Type B pancreatic cell (in vitro differentiated cells): ENCODE measurements at regions not wholly inside any gene's neighbourhood (a gene's known extent, or its start where the extent isn't known, plus 50 kb on each side); places are given as distances from the start of the nearest gene placed in this dataset.

Experiments
- DNase-seq: peaks from one replicate; pipeline ENCODE4 v3.0.0; 2021; ENCODE audit warnings: mixed read lengths; ENCODE audit not compliant: unreplicated experiment; ENCODE audit errors: extremely low spot score
- H3K27ac Mint-ChIP-seq: 2 replicates; pipeline ENCODE4 v1.8.0; 2021; ENCODE audit warnings: mild to moderate bottlenecking, mixed read lengths
- H3K27me3 Mint-ChIP-seq: 2 replicates; pipeline ENCODE4 v1.8.0; 2021; ENCODE audit warnings: mixed read lengths
- H3K36me3 Mint-ChIP-seq: 2 replicates; pipeline ENCODE4 v1.8.0; 2021; ENCODE audit warnings: mixed read lengths
- H3K4me1 Mint-ChIP-seq: one replicate; pipeline ENCODE4 v1.8.0; 2021; ENCODE audit warnings: mixed read lengths; ENCODE audit not compliant: unreplicated experiment
- H3K4me3 Mint-ChIP-seq: 2 replicates; pipeline ENCODE4 v1.8.0; 2021; ENCODE audit warnings: mild to moderate bottlenecking, mixed read lengths
- H3K9me3 Mint-ChIP-seq: 2 replicates; pipeline ENCODE4 v1.8.0; 2021; ENCODE audit warnings: mixed read lengths
- TF ChIP-seq, protein P1 (sequence below): fragments of 200-600 bp; sonication (generic); conservative IDR thresholded peaks from 2 replicates; pipeline ENCODE4 v1.5.0; 2021; ENCODE audit warnings: antibody characterized with exemption, mild to moderate bottlenecking

- H3K9me3 Mint-ChIP-seq, result no peaks in the 10 kb centered on the region
- no peak overlapping the region for H3K27ac Mint-ChIP-seq
- no peak overlapping the region for H3K4me3 Mint-ChIP-seq
- peaks cover 5% of the 10 kb centered on the region for H3K4me1 Mint-ChIP-seq
- H3K36me3 Mint-ChIP-seq, result no peaks in the 10 kb centered on the region
- TF ChIP-seq, protein P1, sequence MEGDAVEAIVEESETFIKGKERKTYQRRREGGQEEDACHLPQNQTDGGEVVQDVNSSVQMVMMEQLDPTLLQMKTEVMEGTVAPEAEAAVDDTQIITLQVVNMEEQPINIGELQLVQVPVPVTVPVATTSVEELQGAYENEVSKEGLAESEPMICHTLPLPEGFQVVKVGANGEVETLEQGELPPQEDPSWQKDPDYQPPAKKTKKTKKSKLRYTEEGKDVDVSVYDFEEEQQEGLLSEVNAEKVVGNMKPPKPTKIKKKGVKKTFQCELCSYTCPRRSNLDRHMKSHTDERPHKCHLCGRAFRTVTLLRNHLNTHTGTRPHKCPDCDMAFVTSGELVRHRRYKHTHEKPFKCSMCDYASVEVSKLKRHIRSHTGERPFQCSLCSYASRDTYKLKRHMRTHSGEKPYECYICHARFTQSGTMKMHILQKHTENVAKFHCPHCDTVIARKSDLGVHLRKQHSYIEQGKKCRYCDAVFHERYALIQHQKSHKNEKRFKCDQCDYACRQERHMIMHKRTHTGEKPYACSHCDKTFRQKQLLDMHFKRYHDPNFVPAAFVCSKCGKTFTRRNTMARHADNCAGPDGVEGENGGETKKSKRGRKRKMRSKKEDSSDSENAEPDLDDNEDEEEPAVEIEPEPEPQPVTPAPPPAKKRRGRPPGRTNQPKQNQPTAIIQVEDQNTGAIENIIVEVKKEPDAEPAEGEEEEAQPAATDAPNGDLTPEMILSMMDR, result no peak
- H3K27me3 Mint-ChIP-seq, result no peaks in the 10 kb centered on the region
- no peak for DNase-seq
Measured at GRCh38 chrX:45598861-45599260, 398.2 kb upstream of the DIPK2B start.

DNA sequence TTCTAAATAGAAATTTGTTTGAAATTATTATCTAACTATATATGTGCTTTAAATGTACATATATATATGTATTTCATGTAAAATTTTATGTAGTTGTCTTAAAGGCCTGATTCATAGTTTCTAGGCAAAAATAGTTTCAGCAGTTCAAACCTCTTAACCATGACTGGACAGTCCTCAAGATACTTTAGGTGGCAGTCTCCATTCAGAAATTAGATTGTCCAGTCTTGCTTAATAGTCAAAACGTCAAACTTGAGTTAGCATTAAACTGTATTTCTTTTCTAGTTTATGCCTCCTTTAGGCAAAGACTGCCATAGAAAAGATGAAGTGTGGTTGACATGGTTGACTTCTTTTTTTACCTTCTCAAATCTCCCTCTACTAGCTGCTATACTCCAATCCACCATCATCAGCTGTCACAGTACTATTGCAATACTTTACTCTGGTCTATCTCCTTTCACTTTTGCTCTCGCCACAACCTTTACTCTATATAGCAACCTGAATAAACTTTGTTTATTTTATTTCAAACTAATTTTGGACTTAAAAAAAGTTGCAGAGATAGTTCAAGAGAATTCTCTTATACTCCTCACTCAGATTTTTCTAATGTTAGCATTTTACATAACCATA is 395.6 kb upstream of the DIPK2B start:
- TF ChIP-seq, protein P1, result no peak
- DNase-seq, result no peak
- Mint-ChIP-seq H3K27me3 (no peaks in the 10 kb centered on the region), H3K4me1 (no peaks in the 10 kb centered on the region), H3K36me3 (no peaks in the 10 kb centered on the region), H3K27ac (no peak overlapping the region), H3K9me3 (no peaks in the 10 kb centered on the region), H3K4me3 (no peak overlapping the region)

DNA sequence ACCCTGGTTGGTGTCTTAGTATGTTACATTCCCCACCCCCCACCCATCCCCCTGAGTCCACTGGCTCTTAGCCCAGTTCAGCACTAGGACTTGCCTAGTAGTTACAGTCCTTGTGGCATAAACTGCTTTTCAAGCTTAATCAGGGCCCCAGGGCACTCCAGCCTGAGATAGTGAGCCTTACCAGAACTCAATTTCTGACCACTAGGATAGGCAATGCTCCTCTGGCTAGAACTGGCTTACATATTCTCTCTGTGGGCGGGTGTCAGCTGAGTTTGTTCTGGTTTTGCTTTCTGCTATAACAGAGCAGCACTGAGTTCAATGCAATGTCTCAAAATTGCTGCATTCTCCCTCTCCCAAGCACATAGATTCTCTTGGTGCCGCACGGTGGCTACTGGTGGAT is 391.4 kb upstream of the DIPK2B start:
- Mint-ChIP-seq H3K36me3 (no peaks in the 10 kb centered on the region), H3K4me3 (no peak overlapping the region), H3K27ac (no peak overlapping the region), H3K4me1 (no peaks in the 10 kb centered on the region), H3K27me3 (no peaks in the 10 kb centered on the region), H3K9me3 (peaks cover 6% of the 10 kb centered on the region)
- TF ChIP-seq, protein P1, result no peak
- no peak for DNase-seq

DNA sequence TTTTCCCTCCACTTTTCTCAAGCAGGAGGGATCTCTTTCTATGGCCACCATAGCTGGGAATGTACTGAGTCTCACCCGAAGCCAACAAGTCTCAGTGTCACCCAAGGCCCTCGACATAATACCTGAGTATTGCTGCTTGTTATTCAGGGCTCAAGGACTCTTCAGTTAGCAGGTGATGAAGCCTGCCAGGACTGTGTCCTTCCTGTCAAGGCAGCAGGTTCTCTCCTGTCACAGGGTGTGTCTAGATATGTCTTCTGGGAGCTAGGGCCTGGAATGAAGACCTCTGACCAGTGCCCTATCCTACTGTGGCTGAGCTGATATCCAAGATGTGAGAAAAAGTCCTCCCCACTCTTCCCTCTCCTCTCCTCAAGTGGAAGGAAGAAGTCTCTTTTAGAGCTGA is 391.0 kb upstream of the DIPK2B start:
- Mint-ChIP-seq H3K4me1 (no peaks in the 10 kb centered on the region), H3K27ac (no peak overlapping the region), H3K9me3 (peaks cover 6% of the 10 kb centered on the region), H3K4me3 (no peak overlapping the region), H3K27me3 (no peaks in the 10 kb centered on the region), H3K36me3 (no peaks in the 10 kb centered on the region)
- TF ChIP-seq, protein P1, result no peak
- no peak for DNase-seq

DNA sequence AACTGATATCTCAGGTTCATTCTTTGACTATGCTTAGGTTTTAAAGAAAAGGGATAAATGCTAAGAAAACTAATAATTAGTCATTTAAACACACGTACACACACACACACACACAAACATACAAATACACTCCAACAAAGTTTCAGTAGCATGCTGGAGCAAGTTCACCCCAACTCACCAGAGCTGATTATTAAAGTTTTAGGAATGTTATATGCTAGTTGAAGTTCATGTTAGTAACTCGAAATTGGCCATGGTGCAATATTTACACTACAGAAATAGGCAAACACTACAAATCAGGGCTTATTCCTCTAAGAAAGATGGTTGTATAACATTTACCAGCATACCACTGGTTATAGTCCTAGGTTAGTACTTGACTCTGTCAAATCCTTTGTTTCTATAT is 384.0 kb upstream of the DIPK2B start:
- H3K36me3 Mint-ChIP-seq, result no peaks in the 10 kb centered on the region
- H3K4me3 Mint-ChIP-seq, result no peak overlapping the region
- no peak overlapping the region for H3K27ac Mint-ChIP-seq
- no peak for DNase-seq
- peaks cover 11% of the 10 kb centered on the region for H3K9me3 Mint-ChIP-seq
- H3K27me3 Mint-ChIP-seq, result no peaks in the 10 kb centered on the region
- H3K4me1 Mint-ChIP-seq, result no peaks in the 10 kb centered on the region
- TF ChIP-seq, protein P1, result no peak

- TF ChIP-seq, protein P1, result no peak
- no peaks in the 10 kb centered on the region for H3K4me1 Mint-ChIP-seq
- H3K36me3 Mint-ChIP-seq, result no peaks in the 10 kb centered on the region
- no peak overlapping the region for H3K4me3 Mint-ChIP-seq
- H3K27me3 Mint-ChIP-seq, result no peaks in the 10 kb centered on the region
- no peak for DNase-seq
- H3K27ac Mint-ChIP-seq, result no peak overlapping the region
- peaks cover 23% of the 10 kb centered on the region for H3K9me3 Mint-ChIP-seq
Measured at GRCh38 chrX:45577361-45577760, 376.7 kb upstream of the DIPK2B start.
